SJCRH30 (cell line): ENCODE measurements at regions not wholly inside any gene's neighbourhood (a gene's known extent, or its start where the extent isn't known, plus 50 kb on each side); places are given as distances from the start of the nearest gene placed in this dataset.

ENCODE experiments used
- DNase-seq, 2 experiments: peaks; one replicate each; pipeline ENCODE4 v3.0.0-alpha.2; 2015 to 2020
- H3K27ac ChIP-seq: fragments of 250-450 bp; sonication (Bioruptor Pico); 2 replicates; pipeline ENCODE4 v1.5.1; 2020; ENCODE audit warnings: mild to moderate bottlenecking, moderate library complexity
- H3K27me3 ChIP-seq: fragments of 250-450 bp; sonication (Bioruptor Pico); 2 replicates; pipeline ENCODE4 v1.5.1; 2020; ENCODE audit warnings: mild to moderate bottlenecking, moderate library complexity
- H3K36me3 ChIP-seq: fragments of 250-450 bp; sonication (Bioruptor Pico); 2 replicates; pipeline ENCODE4 v1.5.1; 2020; ENCODE audit warnings: mild to moderate bottlenecking, moderate library complexity
- H3K4me1 ChIP-seq: fragments of 250-450 bp; sonication (Bioruptor Pico); 2 replicates; pipeline ENCODE4 v1.5.1; 2020; ENCODE audit warnings: mild to moderate bottlenecking, moderate library complexity
- H3K4me3 ChIP-seq: fragments of 250-450 bp; sonication (Bioruptor Pico); 2 replicates; pipeline ENCODE4 v1.5.1; 2020; ENCODE audit warnings: mild to moderate bottlenecking, moderate library complexity
- H3K9me3 ChIP-seq: fragments of 250-450 bp; sonication (Bioruptor Pico); replicated peaks from 2 replicates; pipeline ENCODE4 v1.5.1; 2020; ENCODE audit warnings: mild to moderate bottlenecking, moderate library complexity

- H3K4me3 ChIP-seq, result no peak overlapping the region
- no peak overlapping the region for H3K27ac ChIP-seq
- no peaks in the 10 kb centered on the region for H3K36me3 ChIP-seq
- no peaks in the 10 kb centered on the region for H3K27me3 ChIP-seq
- H3K9me3 ChIP-seq, result no peaks in the 10 kb centered on the region
- DNase-seq, result no peak
- H3K4me1 ChIP-seq, result peaks cover 17% of the 10 kb centered on the region
Measured at GRCh38 chr9:129493002-129493705, 127.7 kb downstream of the C9orf50 start.

- Histone ChIP-seq H3K9me3 (no peaks in the 10 kb centered on the region), H3K27ac (no peak overlapping the region), H3K4me3 (no peak overlapping the region), H3K36me3 (no peaks in the 10 kb centered on the region), H3K4me1 (peaks cover 17% of the 10 kb centered on the region), H3K27me3 (peaks cover 8% of the 10 kb centered on the region; the same call in 1 of the 2 replicates)
- no peak for DNase-seq
Measured at GRCh38 chr9:129491487-129491855, 129.4 kb downstream of the C9orf50 start.

GRCh38 chr9:129490583-129491486 lies 130.1 kb downstream of the C9orf50 start:
- H3K4me1 ChIP-seq, result peaks cover 12% of the 10 kb centered on the region; the same call in 1 of the 2 replicates
- no peak for DNase-seq
- H3K36me3 ChIP-seq, result no peaks in the 10 kb centered on the region
- peaks cover 8% of the 10 kb centered on the region; the same call in 1 of the 2 replicates for H3K27me3 ChIP-seq
- H3K4me3 ChIP-seq, result no peak overlapping the region
- no peak overlapping the region for H3K27ac ChIP-seq
- H3K9me3 ChIP-seq, result no peaks in the 10 kb centered on the region

- Histone ChIP-seq H3K4me3 (peak overlapping the region; percentile 59), H3K27me3 (peaks cover 8% of the 10 kb centered on the region; the same call in 1 of the 2 replicates), H3K27ac (no peak overlapping the region), H3K36me3 (no peaks in the 10 kb centered on the region), H3K4me1 (peaks cover 8% of the 10 kb centered on the region; the same call in 1 of the 2 replicates), H3K9me3 (no peaks in the 10 kb centered on the region)
- DNase-seq, result no peak
Measured at GRCh38 chr9:129489838-129490582, 130.9 kb downstream of the C9orf50 start.

- Histone ChIP-seq H3K4me1 (peaks cover 8% of the 10 kb centered on the region; the same call in 1 of the 2 replicates), H3K27me3 (peaks cover 15% of the 10 kb centered on the region), H3K4me3 (peak overlapping the region; percentile 59), H3K36me3 (no peaks in the 10 kb centered on the region), H3K9me3 (no peaks in the 10 kb centered on the region), H3K27ac (no peak overlapping the region)
- DNase-seq, result peak in 1 of 2 experiments; percentile 58
Measured at GRCh38 chr9:129487658-129488483, 133.0 kb downstream of the C9orf50 start.

DNA sequence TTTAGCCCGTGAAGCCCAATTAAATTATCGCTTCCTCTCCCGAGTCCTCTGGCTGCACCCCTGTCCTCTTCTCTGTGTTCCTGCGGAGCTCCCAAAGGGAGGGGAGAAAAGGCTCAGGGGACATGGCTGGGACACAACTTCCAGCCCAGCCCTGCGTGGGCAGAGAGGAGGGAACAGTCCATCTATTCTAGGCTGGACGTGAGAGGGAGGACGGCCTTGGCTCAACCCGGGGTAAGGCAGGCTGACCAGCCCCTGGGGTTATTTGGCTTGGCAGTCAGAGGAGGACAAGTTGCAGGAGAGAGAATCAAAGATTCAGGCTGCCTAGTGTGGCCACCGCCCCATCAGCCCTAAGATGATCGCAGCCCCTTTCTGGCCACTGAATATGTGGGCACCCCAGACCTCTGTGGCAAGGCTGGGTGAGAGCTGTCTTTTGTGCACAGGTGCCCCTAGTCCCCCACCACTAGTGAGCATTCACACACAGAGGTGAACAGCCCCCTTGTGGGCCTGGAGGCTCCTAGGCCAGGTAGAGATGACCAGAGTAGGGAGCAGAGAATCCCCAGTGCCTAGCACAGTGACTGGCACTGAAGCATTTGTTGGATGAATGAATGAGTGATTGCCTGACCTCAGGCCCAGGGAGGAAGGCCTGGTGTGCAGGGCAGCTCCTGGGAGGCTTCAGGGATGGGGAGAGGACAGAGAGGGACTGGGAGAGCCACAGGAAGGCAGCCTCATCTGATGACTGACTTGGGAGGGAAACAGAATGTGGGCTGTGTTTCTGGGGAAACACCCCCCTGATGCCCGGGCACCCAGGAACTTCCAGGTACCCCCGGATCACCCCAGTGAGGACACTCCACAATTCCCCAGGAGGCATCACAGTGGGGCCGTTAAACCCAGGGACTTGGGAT lies 133.9 kb downstream of the C9orf50 start:
- Histone ChIP-seq H3K9me3 (no peaks in the 10 kb centered on the region), H3K4me3 (no peak overlapping the region), H3K36me3 (no peaks in the 10 kb centered on the region), H3K27ac (no peak overlapping the region), H3K27me3 (peaks cover 15% of the 10 kb centered on the region), H3K4me1 (peaks cover 8% of the 10 kb centered on the region; the same call in 1 of the 2 replicates)
- DNase-seq, result no peak

GRCh38 chr9:129485145-129485774 lies 135.6 kb downstream of the C9orf50 start:
- H3K27ac ChIP-seq, result no peak overlapping the region
- DNase-seq, result no peak
- peaks cover 8% of the 10 kb centered on the region; the same call in 1 of the 2 replicates for H3K4me1 ChIP-seq
- no peak overlapping the region for H3K4me3 ChIP-seq
- H3K36me3 ChIP-seq, result no peaks in the 10 kb centered on the region
- no peaks in the 10 kb centered on the region for H3K9me3 ChIP-seq
- peaks cover 19% of the 10 kb centered on the region for H3K27me3 ChIP-seq

GRCh38 chr9:129484352-129485000 lies 136.4 kb downstream of the C9orf50 start:
- no peak overlapping the region for H3K27ac ChIP-seq
- H3K9me3 ChIP-seq, result no peaks in the 10 kb centered on the region
- peaks cover 19% of the 10 kb centered on the region for H3K27me3 ChIP-seq
- H3K4me3 ChIP-seq, result no peak overlapping the region
- peaks cover 6% of the 10 kb centered on the region; the same call in 1 of the 2 replicates for H3K4me1 ChIP-seq
- no peak for DNase-seq
- H3K36me3 ChIP-seq, result no peaks in the 10 kb centered on the region

GRCh38 chr9:129483415-129484351 lies 137.2 kb downstream of the C9orf50 start:
- DNase-seq, result peak in 1 of 2 experiments; percentile 46
- H3K4me3 ChIP-seq, result peak overlapping the region; percentile 50
- peaks cover 22% of the 10 kb centered on the region for H3K27me3 ChIP-seq
- no peaks in the 10 kb centered on the region for H3K36me3 ChIP-seq
- H3K9me3 ChIP-seq, result no peaks in the 10 kb centered on the region
- peaks cover 6% of the 10 kb centered on the region; the same call in 1 of the 2 replicates for H3K4me1 ChIP-seq
- H3K27ac ChIP-seq, result no peak overlapping the region

GRCh38 chr9:129482521-129483414 lies 138.1 kb downstream of the C9orf50 start:
- DNase-seq, result no peak
- no peak overlapping the region for H3K27ac ChIP-seq
- H3K4me3 ChIP-seq, result peak overlapping the region; percentile 50
- no peaks in the 10 kb centered on the region for H3K36me3 ChIP-seq
- peaks cover 3% of the 10 kb centered on the region; the same call in 1 of the 2 replicates for H3K4me1 ChIP-seq
- peaks cover 21% of the 10 kb centered on the region for H3K27me3 ChIP-seq
- no peaks in the 10 kb centered on the region for H3K9me3 ChIP-seq
